A673 (cell line): ENCODE measurements at regions not wholly inside any gene's neighbourhood (a gene's known extent, or its start where the extent isn't known, plus 50 kb on each side); places are given as distances from the start of the nearest gene placed in this dataset.

Experiments
- BruUV-seq: library from RNA; stranded (reverse); fragments of 400-500 nt; replicated peaks from 2 replicates; lab custom pipeline; 2021; lab: Mats Ljungman, UMichigan
- CTCF ChIA-PET: fragments of 300-600 bp; sonication (Branson Sonifier 250); formaldehyde crosslinking; loops from one replicate; lab custom pipeline; 2022; ENCODE audit warnings: antibody characterized with exemption; lab: Charles Lee
- POLR2A ChIA-PET: fragments of 300-600 bp; sonication (Branson Sonifier 250); formaldehyde crosslinking; loops from one replicate; lab custom pipeline; 2022; ENCODE audit warnings: antibody characterized with exemption; ENCODE audit not compliant: low non-redundant PET; lab: Charles Lee
- DNase-seq: peaks from one replicate; pipeline ENCODE4 v3.0.0-alpha.2; 2015; ENCODE audit warnings: low spot score
- H3K27ac ChIP-seq: fragments of 200-600 bp; sonication (generic); 2 replicates; pipeline ENCODE4 v1.5.1; 2016; ENCODE audit warnings: mixed run types, low read depth, mild to moderate bottlenecking, mixed read lengths, antibody characterized with exemption, low read length; ENCODE audit not compliant: poor library complexity, severe bottlenecking
- H3K27me3 ChIP-seq: fragments of 200-600 bp; sonication (generic); replicated peaks from 2 replicates; pipeline ENCODE4 v1.6.1; 2017; ENCODE audit warnings: mixed run types, low read depth, mild to moderate bottlenecking, mixed read lengths, antibody characterized with exemption, low read length; ENCODE audit not compliant: insufficient read depth, poor library complexity
- H3K36me3 ChIP-seq: fragments of 200-600 bp; sonication (generic); 2 replicates; pipeline ENCODE4 v1.6.1; 2016; ENCODE audit warnings: mixed run types, mild to moderate bottlenecking, mixed read lengths, antibody characterized with exemption, low read length; ENCODE audit not compliant: insufficient read depth, poor library complexity, severe bottlenecking
- H3K4me1 ChIP-seq: fragments of 200-600 bp; sonication (generic); 2 replicates; pipeline ENCODE4 v1.6.1; 2017; ENCODE audit warnings: mixed run types, mild to moderate bottlenecking, mixed read lengths, antibody characterized with exemption, low read length; ENCODE audit not compliant: insufficient read depth, poor library complexity, severe bottlenecking
- H3K4me3 ChIP-seq: fragments of 200-600 bp; sonication (generic); 2 replicates; pipeline ENCODE4 v1.5.1; 2016; ENCODE audit warnings: low read depth, mixed run types, mild to moderate bottlenecking, mixed read lengths, low read length; ENCODE audit not compliant: poor library complexity, severe bottlenecking
- H3K9me3 ChIP-seq: fragments of 200-600 bp; sonication (generic); 2 replicates; pipeline ENCODE4 v1.6.1; 2016; ENCODE audit warnings: mixed run types, low read depth, mild to moderate bottlenecking, mixed read lengths, antibody characterized with exemption, low read length; ENCODE audit not compliant: poor library complexity, severe bottlenecking
- EZH2 ChIP-seq: fragments of 200-600 bp; sonication (generic); IDR thresholded peaks from 2 replicates; pipeline ENCODE4 v1.6.1; 2017; ENCODE audit warnings: borderline replicate concordance, low read depth, mild to moderate bottlenecking, mixed read lengths, antibody characterized with exemption, low read length; ENCODE audit not compliant: poor library complexity, severe bottlenecking
- intact Hi-C: fragments of 100-400 bp; cut with micrococcal nuclease; formaldehyde crosslinking; loops from one replicate; pipeline ENCODE4 v1.10.0; 2022; ENCODE audit not compliant: unreplicated experiment
- TF ChIP-seq, protein P1 (sequence below): fragments of 300-800, 200-600 bp; sonication (generic); conservative IDR thresholded peaks from 2 replicates; pipeline ENCODE4 v1.5.1; 2017; ENCODE audit warnings: low read depth, mild to moderate bottlenecking, antibody characterized with exemption, low read length, moderate library complexity, mixed read lengths

DNA sequence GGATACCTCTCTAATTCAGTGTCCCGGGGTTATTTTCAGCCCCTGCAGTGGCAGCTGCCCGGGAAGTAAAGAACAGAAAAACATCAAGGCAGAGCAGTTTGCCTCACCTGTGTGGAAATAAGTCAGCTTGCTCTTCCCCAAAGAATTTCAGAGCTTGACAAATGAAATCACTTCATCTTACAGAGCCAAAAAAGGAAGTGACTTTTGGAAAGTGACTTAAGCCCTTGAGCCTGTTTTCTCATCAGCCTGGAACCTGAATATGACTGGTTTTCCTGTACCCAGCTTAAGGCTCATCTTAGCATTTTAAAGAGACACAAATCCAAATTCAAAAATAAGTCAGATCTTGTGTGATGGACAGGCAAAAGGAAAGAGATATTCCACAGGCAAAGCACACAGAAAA is 211.6 kb downstream of the RCHY1 start:
- intact Hi-C loops, result no loop called here
- Histone ChIP-seq H3K27ac (no peak overlapping the region), H3K4me3 (no peak overlapping the region), H3K4me1 (no peaks in the 10 kb centered on the region), H3K36me3 (no peaks in the 10 kb centered on the region), H3K27me3 (no peaks in the 10 kb centered on the region), H3K9me3 (no peaks in the 10 kb centered on the region)
- DNase-seq, result no peak
- no TSS peak for BruUV-seq
- CTCF ChIA-PET, result no interaction called here
- TF ChIP-seq EZH2, result no peak
- TF ChIP-seq, protein P1, sequence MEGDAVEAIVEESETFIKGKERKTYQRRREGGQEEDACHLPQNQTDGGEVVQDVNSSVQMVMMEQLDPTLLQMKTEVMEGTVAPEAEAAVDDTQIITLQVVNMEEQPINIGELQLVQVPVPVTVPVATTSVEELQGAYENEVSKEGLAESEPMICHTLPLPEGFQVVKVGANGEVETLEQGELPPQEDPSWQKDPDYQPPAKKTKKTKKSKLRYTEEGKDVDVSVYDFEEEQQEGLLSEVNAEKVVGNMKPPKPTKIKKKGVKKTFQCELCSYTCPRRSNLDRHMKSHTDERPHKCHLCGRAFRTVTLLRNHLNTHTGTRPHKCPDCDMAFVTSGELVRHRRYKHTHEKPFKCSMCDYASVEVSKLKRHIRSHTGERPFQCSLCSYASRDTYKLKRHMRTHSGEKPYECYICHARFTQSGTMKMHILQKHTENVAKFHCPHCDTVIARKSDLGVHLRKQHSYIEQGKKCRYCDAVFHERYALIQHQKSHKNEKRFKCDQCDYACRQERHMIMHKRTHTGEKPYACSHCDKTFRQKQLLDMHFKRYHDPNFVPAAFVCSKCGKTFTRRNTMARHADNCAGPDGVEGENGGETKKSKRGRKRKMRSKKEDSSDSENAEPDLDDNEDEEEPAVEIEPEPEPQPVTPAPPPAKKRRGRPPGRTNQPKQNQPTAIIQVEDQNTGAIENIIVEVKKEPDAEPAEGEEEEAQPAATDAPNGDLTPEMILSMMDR, result no peak
- POLR2A ChIA-PET, result no interaction called here

DNA sequence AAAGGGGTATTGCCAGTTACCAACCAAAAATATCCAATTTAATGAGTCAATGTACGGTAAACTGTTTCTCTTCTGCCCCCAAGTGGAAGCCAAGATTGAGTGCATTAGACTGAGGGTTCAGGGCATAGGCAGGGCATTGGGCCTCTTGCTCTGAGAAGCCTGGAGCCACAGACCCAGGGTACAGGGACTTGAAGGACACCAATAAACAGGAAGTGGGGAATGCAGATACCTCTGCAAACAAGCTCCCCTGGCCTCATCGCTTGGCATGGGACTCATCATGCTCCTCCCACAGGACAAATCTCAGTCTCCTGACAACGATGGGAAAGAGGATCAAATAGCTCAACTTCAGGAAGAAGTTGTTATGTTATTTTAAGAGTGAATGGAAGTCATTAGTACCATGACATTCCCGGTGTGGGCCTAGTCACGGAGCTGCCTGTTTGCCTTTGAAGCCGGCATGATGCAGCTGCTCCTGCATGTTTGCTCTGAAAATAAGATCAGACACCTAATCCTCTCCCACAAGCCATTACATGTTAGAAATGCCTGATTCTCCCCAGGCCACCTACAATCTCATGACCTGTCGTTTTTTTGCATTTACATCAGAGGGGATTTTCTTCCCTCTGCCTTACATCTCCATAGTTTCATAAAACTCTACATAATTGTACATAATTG is 224.2 kb downstream of the RCHY1 start:
- ChIA-PET POLR2A (no interaction called here), CTCF (no interaction called here)
- no peaks in the 10 kb centered on the region for H3K9me3 ChIP-seq
- H3K36me3 ChIP-seq, result no peaks in the 10 kb centered on the region
- no peaks in the 10 kb centered on the region for H3K27me3 ChIP-seq
- DNase-seq, result peak; percentile 41
- no peak overlapping the region for H3K4me3 ChIP-seq
- BruUV-seq, result no TSS peak
- no peak overlapping the region for H3K27ac ChIP-seq
- TF ChIP-seq, protein P1, result peak; percentile 50
- no peak for TF ChIP-seq EZH2
- no peaks in the 10 kb centered on the region for H3K4me1 ChIP-seq
- intact Hi-C loops, result loop anchor here (2.0 to 10.0 kb wide), 2 partner anchors 357 to 415 kb away; partner anchors contain the start of gene PARM1

DNA sequence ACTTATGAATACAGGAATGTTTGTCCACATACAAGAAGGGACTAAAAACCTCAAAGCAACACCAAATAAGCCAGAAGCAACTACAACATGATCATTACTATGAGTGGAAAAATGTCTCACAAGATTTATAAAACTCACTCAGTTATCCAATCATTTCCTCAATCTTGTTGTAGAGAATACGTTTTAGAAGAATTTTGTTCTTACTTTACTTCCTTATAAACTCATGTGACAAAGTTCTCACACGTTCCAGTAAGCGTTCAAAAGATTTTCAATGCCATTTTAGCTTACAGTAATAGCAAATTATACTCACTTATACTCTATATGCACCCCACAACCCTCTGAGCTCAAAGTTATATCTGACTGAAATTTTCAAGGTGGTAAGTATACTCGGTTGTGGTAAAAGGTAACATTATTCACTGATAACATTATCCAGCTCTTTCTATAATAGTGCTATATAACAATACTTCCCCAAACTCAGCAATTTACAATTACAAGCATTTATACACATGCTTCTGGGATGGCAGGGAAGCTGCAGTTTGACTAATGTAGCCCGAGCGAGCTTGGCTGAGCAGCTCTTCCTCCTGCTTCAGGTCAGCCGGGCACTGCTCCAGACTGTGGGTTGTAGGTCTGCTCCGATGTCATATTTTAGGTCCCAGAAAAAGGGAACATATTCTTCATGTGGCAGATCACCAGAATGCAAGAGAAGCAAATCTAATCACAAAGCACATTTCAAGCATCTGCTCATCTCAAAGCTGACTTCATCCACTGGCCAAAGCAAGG is 226.3 kb downstream of the RCHY1 start:
- no peak overlapping the region for H3K4me3 ChIP-seq
- no peaks in the 10 kb centered on the region for H3K27me3 ChIP-seq
- no peaks in the 10 kb centered on the region for H3K36me3 ChIP-seq
- H3K27ac ChIP-seq, result no peak overlapping the region
- no peak for DNase-seq
- ChIA-PET CTCF (no interaction called here), POLR2A (no interaction called here)
- TF ChIP-seq, protein P1, result no peak
- no peak for TF ChIP-seq EZH2
- no TSS peak for BruUV-seq
- no peaks in the 10 kb centered on the region for H3K4me1 ChIP-seq
- intact Hi-C loops, result loop anchor here (2.0 kb wide), 1 partner anchor 355 kb away; the partner anchor contains the start of gene PARM1
- no peaks in the 10 kb centered on the region for H3K9me3 ChIP-seq
